ENCODE measurements at regions not wholly inside any gene's neighbourhood (a gene's known extent, or its start where the extent isn't known, plus 50 kb on each side); places are given as distances from the start of the nearest gene placed in this dataset.
"Not testable (repeated sequence)": the region's sequence is repeated elsewhere in the genome, so short reads cannot be mapped to it uniquely, and the experiment has no call there.

GRCh38 chr4:171478181-171478580 lies 335.0 kb upstream of the GALNTL6 start:
- no peak overlapping the region for H3K9ac ChIP-seq (ENCODE audit: control insufficient read depth, extremely low read depth, insufficient read depth, low read length)
- H3K4me2 ChIP-seq (ENCODE audit: control insufficient read depth, extremely low read depth, insufficient read depth, low read depth, low read length): no peak overlapping the region
- no peak for DNase-seq (ENCODE audit: low read depth, low spot score)
- no peaks in the 10 kb centered on the region for H3K79me2 ChIP-seq (ENCODE audit: control insufficient read depth, insufficient read depth, low read length)
- no peaks in the 10 kb centered on the region for H3K4me1 ChIP-seq (ENCODE audit: control insufficient read depth, extremely low read depth, insufficient read depth, low read length)
- no peak overlapping the region for H2AFZ ChIP-seq (ENCODE audit: control insufficient read depth, low read length)
- dilution Hi-C loops (cut with MboI; ENCODE audit: extremely low pct_ligation_motif_present, low sequenced_read_pairs): no loop called here
- no peaks in the 10 kb centered on the region for H3K9me1 ChIP-seq (ENCODE audit: control insufficient read depth, extremely low read depth, insufficient read depth, low read length)
- no peaks in the 10 kb centered on the region for H4K20me1 ChIP-seq (ENCODE audit: control insufficient read depth, extremely low read depth, insufficient read depth, low read length)
- TF ChIP-seq CTCF (optimal IDR thresholded peaks at IDR 0.05 in 1 of 3, IDR thresholded peaks at IDR 0.05 in 1 of 3, conservative IDR thresholded peaks at IDR 0.05 in 1 of 3; ENCODE audit: extremely low read depth in 1 of 3, insufficient read depth in 2 of 3, low read length in 3 of 3) (no peak), EZH2 (IDR thresholded peaks at IDR 0.05; ENCODE audit: low read length) (no peak)
- no peaks in the 10 kb centered on the region for H3K27me3 ChIP-seq (ENCODE audit: control insufficient read depth, extremely low read depth, insufficient read depth, low read length)
- no peak overlapping the region for H3K4me3 ChIP-seq (ENCODE audit: control insufficient read depth in 2 of 3, extremely low read depth in 1 of 3, insufficient read depth in 2 of 3, low read depth in 1 of 3, low read length in 3 of 3)
- no peak overlapping the region for H3K27ac ChIP-seq (ENCODE audit: control insufficient read depth, insufficient read depth, low read length)
- no peaks in the 10 kb centered on the region for H3K9me3 ChIP-seq (ENCODE audit: control insufficient read depth, low read depth, low read length)
- no peak for FAIRE-seq
- no peaks in the 10 kb centered on the region for H3K36me3 ChIP-seq (ENCODE audit: control insufficient read depth in 2 of 2, extremely low read depth in 1 of 2, insufficient read depth in 2 of 2, low read length in 2 of 2)

DNA sequence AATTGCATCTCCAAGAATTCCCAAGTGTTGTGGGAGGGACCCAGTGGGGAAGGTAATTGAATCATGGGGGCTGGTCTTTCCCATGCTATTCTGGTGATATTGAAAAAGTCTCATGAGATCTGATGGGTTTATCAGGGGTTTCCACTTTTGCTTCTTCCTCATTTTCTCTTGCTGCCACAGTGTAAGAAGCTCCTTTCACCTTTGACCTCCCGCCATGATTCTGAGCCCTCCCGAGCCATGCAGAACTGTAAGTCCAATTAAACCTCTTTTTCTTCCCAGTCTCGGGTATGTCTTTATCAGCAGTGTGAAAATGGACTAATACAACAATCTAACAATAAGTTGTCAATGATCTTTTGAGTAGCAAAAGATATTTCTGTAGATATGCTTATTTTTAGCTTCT lies 338.1 kb upstream of the GALNTL6 start:
- H3K9me1 ChIP-seq (ENCODE audit: control insufficient read depth, extremely low read depth, insufficient read depth, low read length); H3K36me3 ChIP-seq (ENCODE audit: control insufficient read depth in 2 of 2, extremely low read depth in 1 of 2, insufficient read depth in 2 of 2, low read length in 2 of 2); H3K4me1 ChIP-seq (ENCODE audit: control insufficient read depth, extremely low read depth, insufficient read depth, low read length); H4K20me1 ChIP-seq (ENCODE audit: control insufficient read depth, extremely low read depth, insufficient read depth, low read length); H3K79me2 ChIP-seq (ENCODE audit: control insufficient read depth, insufficient read depth, low read length); FAIRE-seq; H3K4me3 ChIP-seq (ENCODE audit: control insufficient read depth in 2 of 3, extremely low read depth in 1 of 3, insufficient read depth in 2 of 3, low read depth in 1 of 3, low read length in 3 of 3); H3K9ac ChIP-seq (ENCODE audit: control insufficient read depth, extremely low read depth, insufficient read depth, low read length); dilution Hi-C loops (cut with MboI; ENCODE audit: extremely low pct_ligation_motif_present, low sequenced_read_pairs); DNase-seq (ENCODE audit: low read depth, low spot score); H3K9me3 ChIP-seq (ENCODE audit: control insufficient read depth, low read depth, low read length); H3K27me3 ChIP-seq (ENCODE audit: control insufficient read depth, extremely low read depth, insufficient read depth, low read length); H3K4me2 ChIP-seq (ENCODE audit: control insufficient read depth, extremely low read depth, insufficient read depth, low read depth, low read length); H2AFZ ChIP-seq (ENCODE audit: control insufficient read depth, low read length); H3K27ac ChIP-seq (ENCODE audit: control insufficient read depth, insufficient read depth, low read length): not testable (repeated sequence)

- Histone ChIP-seq H3K4me1 (ENCODE audit: control insufficient read depth, extremely low read depth, insufficient read depth, low read length) (no peaks in the 10 kb centered on the region), H3K27me3 (ENCODE audit: control insufficient read depth, extremely low read depth, insufficient read depth, low read length) (no peaks in the 10 kb centered on the region), H3K4me3 (ENCODE audit: control insufficient read depth in 2 of 3, extremely low read depth in 1 of 3, insufficient read depth in 2 of 3, low read depth in 1 of 3, low read length in 3 of 3) (no peak overlapping the region), H3K9ac (ENCODE audit: control insufficient read depth, extremely low read depth, insufficient read depth, low read length) (no peak overlapping the region), H3K27ac (ENCODE audit: control insufficient read depth, insufficient read depth, low read length) (no peak overlapping the region), H3K9me3 (ENCODE audit: control insufficient read depth, low read depth, low read length) (no peaks in the 10 kb centered on the region), H2AFZ (ENCODE audit: control insufficient read depth, low read length) (no peak overlapping the region), H3K79me2 (ENCODE audit: control insufficient read depth, insufficient read depth, low read length) (no peaks in the 10 kb centered on the region), H3K9me1 (ENCODE audit: control insufficient read depth, extremely low read depth, insufficient read depth, low read length) (no peaks in the 10 kb centered on the region), H4K20me1 (ENCODE audit: control insufficient read depth, extremely low read depth, insufficient read depth, low read length) (no peaks in the 10 kb centered on the region), H3K36me3 (ENCODE audit: control insufficient read depth in 2 of 2, extremely low read depth in 1 of 2, insufficient read depth in 2 of 2, low read length in 2 of 2) (no peaks in the 10 kb centered on the region), H3K4me2 (ENCODE audit: control insufficient read depth, extremely low read depth, insufficient read depth, low read depth, low read length) (no peak overlapping the region)
- TF ChIP-seq CTCF (optimal IDR thresholded peaks at IDR 0.05 in 1 of 3, IDR thresholded peaks at IDR 0.05 in 1 of 3, conservative IDR thresholded peaks at IDR 0.05 in 1 of 3; ENCODE audit: extremely low read depth in 1 of 3, insufficient read depth in 2 of 3, low read length in 3 of 3) (no peak), EZH2 (IDR thresholded peaks at IDR 0.05; ENCODE audit: low read length) (no peak)
- FAIRE-seq: no peak
- dilution Hi-C loops (cut with MboI; ENCODE audit: extremely low pct_ligation_motif_present, low sequenced_read_pairs): no loop called here
- no peak for DNase-seq (ENCODE audit: low read depth, low spot score)
Observed at GRCh38 chr4:171473155-171473554, 340.0 kb upstream of the GALNTL6 start.
